ENCODE measurements at regions not wholly inside any gene's neighbourhood (a gene's known extent, or its start where the extent isn't known, plus 50 kb on each side); places are given as distances from the start of the nearest gene placed in this dataset.

- no peak for DNase-seq
Observed at GRCh38 chr11:33615751-33616150, 84.9 kb downstream of the C11orf91 start.

DNA sequence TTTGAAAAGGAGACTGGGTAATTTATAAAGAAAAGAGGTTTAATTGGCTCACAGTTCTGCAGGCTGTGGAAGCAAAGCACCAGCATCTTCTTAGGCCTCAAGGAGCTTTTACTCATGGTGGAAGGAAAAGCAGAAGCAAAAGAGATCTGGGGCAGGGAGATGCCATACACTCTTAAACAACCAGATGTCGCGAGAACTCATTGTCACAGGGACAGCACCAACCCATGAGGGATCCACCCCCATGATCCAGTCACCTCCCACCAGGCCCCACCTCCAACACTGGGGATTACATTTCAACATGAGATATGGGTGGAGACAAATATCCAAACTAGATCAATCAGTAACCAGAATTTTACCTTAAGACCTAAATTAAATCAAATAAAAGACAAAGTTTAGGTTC, 87.2 kb downstream of the C11orf91 start:
- DNase-seq, result no peak

- DNase-seq, result no peak
Observed at GRCh38 chr11:33610903-33611302, 89.7 kb downstream of the C11orf91 start.

- DNase-seq, result no peak
Observed at GRCh38 chr11:33608386-33608785, 92.2 kb downstream of the C11orf91 start.

- DNase-seq, result no peak
Observed at GRCh38 chr11:33606762-33607161, 93.9 kb downstream of the C11orf91 start.

DNA sequence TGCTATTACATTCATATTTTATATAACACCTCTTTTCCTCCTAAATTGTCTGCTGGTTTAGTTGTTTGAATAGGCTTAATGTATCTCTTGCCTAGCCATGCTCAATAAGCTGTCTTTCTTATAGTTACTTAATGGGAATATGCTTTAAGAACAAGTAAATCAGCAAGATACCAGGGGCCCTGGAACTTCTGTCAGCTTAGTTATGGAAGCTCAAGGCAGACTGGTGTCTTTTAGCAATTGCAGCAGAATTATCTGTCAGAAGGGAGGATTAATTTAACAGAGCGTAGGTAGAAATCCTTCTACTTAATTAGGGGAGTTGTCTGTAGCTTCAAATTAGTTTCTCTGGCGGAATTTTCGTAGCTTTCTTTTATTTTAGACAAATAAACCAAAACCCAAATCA, 94.9 kb downstream of the C11orf91 start:
- DNase-seq, result no peak

DNA sequence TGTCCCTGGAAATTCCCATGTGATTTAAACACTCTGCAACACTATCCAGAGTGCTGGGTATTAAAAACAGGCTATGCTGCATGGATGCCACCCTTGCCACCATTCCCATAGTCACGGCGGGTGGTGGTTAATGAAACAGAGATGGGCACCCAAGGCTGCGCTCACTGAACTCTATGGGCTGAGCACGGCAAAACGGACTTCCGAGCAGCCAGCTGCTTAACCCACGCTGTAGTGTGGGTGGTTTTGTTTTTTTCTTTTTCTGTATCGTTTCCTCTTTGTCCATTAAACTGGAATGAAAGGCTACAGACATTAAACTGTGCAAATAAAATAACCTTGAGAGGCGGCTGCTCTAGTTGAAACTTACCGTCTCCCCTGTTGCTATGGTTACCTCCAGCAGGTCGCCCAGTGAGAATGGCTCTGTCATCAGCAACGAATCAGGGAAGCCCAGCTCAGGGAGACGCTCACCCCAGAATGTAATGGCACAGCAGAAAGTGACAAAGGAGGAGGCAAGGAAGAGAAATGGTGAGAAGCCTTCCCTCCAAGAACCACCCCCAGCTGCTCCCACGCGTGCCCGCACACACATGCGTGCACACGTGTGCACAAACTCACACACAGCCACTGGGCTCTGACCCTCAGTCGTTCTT, 102.1 kb downstream of the C11orf91 start:
- DNase-seq, result no peak

DNA sequence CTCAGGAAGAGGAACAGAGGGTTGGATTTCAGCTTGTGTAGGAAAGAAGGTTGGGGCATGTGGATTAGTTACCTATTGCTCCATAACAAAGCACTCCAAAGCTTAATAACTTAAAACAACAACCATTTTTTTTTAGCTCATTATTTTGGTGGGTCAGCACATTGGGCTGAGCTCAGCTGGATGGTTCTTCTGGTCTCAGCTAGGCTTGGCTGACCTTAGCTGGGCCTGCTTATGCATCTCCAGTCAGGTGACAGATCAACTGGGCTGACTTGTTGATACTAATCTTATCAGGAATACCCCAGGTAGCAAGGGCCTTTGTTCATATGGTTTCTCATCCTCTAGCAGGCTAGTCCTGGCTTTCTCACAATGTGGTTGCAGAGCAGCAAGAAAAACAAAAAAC, 106.4 kb downstream of the C11orf91 start:
- DNase-seq, result no peak

GRCh38 chr11:33590441-33590840, 110.2 kb downstream of the C11orf91 start:
- no peak for DNase-seq

DNA sequence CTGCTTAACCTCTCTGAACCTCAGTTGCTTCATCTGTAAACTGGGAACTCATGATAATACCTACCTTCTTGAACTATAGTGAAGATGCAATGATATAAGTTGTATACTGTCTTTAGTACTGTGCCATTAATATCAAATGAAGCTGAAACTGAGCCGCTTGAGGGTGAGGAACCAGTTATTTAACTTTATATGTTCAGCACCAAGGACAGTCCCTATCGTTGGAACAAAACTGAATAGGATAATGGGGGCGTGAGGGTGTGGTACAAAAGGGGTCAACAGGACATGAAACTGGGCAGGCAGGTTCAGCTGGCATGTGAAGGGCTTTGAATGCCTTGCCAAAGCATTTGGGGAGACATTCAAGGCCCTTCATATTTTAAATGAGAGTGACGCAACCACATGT, 112.6 kb downstream of the C11orf91 start:
- DNase-seq, result no peak

GRCh38 chr11:33585586-33586209, 114.9 kb downstream of the C11orf91 start:
- DNase-seq, result no peak

- no peak for DNase-seq
Observed at GRCh38 chr11:33582636-33583325, 117.8 kb downstream of the C11orf91 start.

DNA sequence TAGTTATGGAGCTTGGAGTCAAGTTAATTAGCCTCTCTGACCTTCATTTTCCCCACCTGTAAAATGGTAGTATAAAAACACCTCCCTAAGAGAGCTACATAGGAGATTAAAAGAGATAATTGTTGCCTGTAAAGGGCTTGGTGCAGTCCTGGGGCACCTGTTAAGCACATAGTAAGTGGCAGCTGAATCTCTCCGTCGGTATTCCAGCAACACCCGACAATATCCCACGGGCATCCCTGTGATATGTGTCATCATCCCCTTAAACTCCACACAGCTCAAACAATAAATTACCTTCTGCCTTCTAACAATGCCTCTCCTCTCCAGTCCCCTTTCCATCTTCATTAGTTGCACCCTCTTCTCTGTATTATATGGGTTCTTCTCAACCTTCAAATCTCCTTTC, 121.5 kb downstream of the C11orf91 start:
- no peak for DNase-seq

GRCh38 chr11:33577204-33577603, 123.4 kb downstream of the C11orf91 start:
- no peak for DNase-seq

GRCh38 chr11:33575311-33575710, 125.3 kb downstream of the C11orf91 start:
- no peak for DNase-seq

DNA sequence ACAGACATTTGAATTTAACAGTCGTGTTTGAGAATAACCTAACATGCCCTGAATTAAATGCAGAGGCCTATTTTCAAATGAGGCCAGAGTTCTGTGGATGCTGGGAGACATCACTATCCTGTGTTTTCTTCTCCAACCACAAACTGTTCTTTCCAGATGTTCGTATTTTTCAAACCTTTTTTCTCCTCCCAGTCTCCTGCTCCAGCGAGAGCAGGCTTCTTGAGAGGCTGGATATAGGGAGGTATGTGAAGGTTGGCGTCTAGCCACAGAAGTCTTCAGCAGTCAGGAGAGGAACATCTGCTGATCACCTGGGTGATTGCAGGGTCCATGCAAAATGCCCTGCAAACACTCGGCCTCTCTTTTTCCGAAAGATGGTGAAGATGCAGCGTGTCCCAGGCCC, 126.3 kb downstream of the C11orf91 start:
- no peak for DNase-seq

- no peak for DNase-seq
Observed at GRCh38 chr11:33569333-33569732, 131.3 kb downstream of the C11orf91 start.

DNA sequence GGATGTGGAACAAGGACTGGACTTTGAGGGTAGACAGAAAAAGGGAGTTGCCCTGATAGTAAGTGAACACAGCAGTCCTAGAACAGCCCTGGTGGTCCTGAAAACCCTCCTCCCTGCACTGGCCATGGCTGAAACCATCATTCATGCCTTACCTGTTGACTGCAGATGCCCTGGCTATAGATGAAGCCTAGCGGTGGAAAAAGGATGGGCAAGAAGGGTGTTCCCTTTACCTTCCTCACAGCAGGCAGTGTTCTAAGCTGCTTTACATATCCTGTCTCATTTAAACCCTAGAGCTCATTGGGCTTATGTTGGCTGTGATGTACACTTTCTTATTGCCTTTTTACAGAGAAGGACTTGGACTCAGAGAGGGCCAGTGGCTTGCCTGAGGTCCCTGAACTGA, 133.6 kb downstream of the C11orf91 start:
- no peak for DNase-seq

DNA sequence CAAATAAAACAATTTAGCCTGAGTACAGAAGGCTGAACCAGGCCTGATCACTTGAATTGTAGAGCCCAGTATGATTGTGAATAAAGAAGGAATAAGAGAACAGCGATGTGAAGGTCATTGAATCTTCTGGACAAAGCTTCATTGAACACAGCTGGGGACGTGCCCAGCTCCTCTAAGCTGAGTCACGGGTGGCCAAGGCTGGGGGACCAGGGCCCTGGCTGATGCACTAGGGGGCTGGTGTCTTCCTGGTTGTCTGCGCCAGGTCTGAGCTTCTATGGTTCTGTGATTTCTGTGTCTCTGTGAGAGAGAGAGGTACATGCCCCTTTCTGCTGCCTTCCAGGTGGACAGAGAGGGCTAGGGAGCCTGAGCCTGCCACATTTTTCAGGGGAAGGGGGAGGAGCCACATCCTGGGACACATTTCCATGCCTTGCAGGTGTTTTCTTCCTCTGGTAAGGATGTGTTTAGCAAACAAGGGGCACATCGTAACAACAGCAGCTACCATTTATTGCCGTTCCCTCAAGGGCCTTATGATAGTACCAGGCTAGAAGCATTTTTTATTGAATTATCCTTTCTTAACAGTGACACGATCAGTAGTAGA, 135.7 kb downstream of the C11orf91 start:
- no peak for DNase-seq

- no peak for DNase-seq
Observed at GRCh38 chr11:33560729-33561128, 139.9 kb downstream of the C11orf91 start.

DNA sequence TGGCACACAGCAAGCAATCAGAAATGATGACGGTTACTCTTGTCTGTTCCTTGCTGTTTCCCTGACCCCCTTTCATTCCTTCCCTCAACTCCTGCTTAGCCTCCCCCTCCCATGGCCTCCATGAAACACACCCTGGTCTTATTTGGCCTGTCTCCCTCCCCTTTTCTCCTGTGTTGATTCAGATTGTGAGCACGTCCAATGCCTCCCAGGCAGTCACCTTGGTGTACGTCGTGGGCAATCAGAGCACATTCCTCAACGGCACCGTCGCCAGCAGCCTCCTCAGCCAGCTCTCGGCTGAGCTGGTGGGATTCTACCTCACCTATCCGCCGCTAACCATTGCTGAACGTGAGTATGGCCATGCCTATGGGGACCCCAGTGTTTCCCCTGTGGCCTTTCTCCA, 141.1 kb downstream of the C11orf91 start:
- no peak for DNase-seq

DNA sequence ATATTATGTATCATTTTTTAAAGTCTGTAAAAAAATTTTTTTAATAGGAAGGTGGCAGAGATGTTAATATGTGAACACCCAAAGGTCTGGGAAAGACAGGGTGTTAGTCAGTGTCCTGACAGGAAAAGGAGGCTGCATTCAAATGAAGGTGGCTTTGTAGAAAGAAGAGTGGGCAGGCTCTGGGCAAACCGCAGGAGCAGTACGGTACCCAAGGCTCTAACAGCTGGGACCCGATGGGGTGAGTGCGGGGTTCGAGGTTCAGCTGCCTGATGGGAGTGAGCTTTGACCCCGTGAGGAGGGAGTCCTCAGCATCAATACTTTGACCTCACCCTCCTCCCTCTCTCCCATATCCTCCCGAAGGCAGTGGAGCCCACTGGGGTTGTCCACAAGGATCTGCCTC, 142.5 kb downstream of the C11orf91 start:
- DNase-seq, result no peak

DNA sequence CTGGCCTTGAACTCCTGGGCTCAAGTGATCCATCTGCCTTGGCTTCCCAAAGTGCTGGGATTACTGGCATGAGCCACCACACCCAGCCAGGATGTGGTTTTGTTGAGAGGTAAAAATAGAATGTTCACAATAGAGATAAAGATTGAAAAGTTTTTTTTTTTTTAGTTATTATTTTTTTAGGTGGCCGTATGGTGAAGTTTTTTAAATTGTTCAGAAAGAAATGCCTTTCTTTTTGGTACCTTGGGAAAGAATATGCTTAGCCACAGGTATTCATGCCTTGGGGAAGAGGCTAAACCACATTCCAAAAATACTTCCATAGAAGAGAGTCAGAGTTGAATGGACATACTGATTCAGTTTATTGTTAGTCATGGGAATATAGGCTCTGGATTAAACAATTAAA, 143.4 kb downstream of the C11orf91 start:
- DNase-seq, result no peak

GRCh38 chr11:33554219-33554618, 146.4 kb downstream of the C11orf91 start:
- DNase-seq, result no peak
